Endodermal cell (in vitro differentiated cells): ENCODE measurements at regions not wholly inside any gene's neighbourhood (a gene's known extent, or its start where the extent isn't known, plus 50 kb on each side); places are given as distances from the start of the nearest gene placed in this dataset.

ENCODE experiments used
- DNase-seq: peaks from one replicate; pipeline ENCODE4 v3.0.0-alpha.2; 2017
- H3K27ac ChIP-seq: 2 replicates; pipeline ENCODE4 v1.5.1; 2013; ENCODE audit warnings: mild to moderate bottlenecking, low read depth, low read length, moderate library complexity
- H3K27me3 ChIP-seq: 2 replicates; pipeline ENCODE4 v1.6.1; 2013; ENCODE audit warnings: mild to moderate bottlenecking, low read length, moderate library complexity; ENCODE audit not compliant: insufficient read depth, control insufficient read depth, poor library complexity, severe bottlenecking
- H3K36me3 ChIP-seq: 2 replicates; pipeline ENCODE4 v1.7.0; 2013; ENCODE audit warnings: mild to moderate bottlenecking, low read length, moderate library complexity; ENCODE audit not compliant: control insufficient read depth, insufficient read depth
- H3K4me1 ChIP-seq: one replicate; pipeline ENCODE4 v1.7.0; 2013; ENCODE audit warnings: low read length; ENCODE audit not compliant: control insufficient read depth, insufficient read depth
- H3K4me3 ChIP-seq: 2 replicates; pipeline ENCODE4 v1.5.1; 2013; ENCODE audit warnings: mild to moderate bottlenecking, low read length, moderate library complexity
- H3K9ac ChIP-seq: 2 replicates; pipeline ENCODE4 v1.6.1; 2013; ENCODE audit warnings: mild to moderate bottlenecking, low read length, moderate library complexity; ENCODE audit not compliant: poor library complexity, severe bottlenecking; ENCODE audit errors: extremely low read depth
- H3K9me3 ChIP-seq: 2 replicates; pipeline ENCODE4 v1.6.1; 2013; ENCODE audit warnings: mild to moderate bottlenecking, low read length, moderate library complexity; ENCODE audit not compliant: control insufficient read depth
- H3K27ac Mint-ChIP-seq: 2 replicates; pipeline ENCODE4 v1.8.0; 2020; ENCODE audit warnings: mixed read lengths
- H3K27me3 Mint-ChIP-seq: 2 replicates; pipeline ENCODE4 v1.8.0; 2021; ENCODE audit warnings: mild to moderate bottlenecking, mixed read lengths; ENCODE audit not compliant: insufficient read depth
- H3K36me3 Mint-ChIP-seq: 2 replicates; pipeline ENCODE4 v1.8.0; 2020; ENCODE audit warnings: low read depth, mixed read lengths
- H3K4me1 Mint-ChIP-seq: 2 replicates; pipeline ENCODE4 v1.8.0; 2020; ENCODE audit warnings: mixed read lengths
- H3K4me3 Mint-ChIP-seq: 2 replicates; pipeline ENCODE4 v1.8.0; 2020; ENCODE audit warnings: mild to moderate bottlenecking, moderate library complexity, mixed read lengths
- H3K9me3 Mint-ChIP-seq: 2 replicates; pipeline ENCODE4 v1.8.0; 2020; ENCODE audit warnings: mild to moderate bottlenecking, mixed read lengths
- CTCF ChIP-seq: fragments of 200-600 bp; sonication (generic); conservative IDR thresholded peaks from 2 replicates; pipeline ENCODE4 v1.5.0; 2021; ENCODE audit warnings: antibody characterized with exemption, mild to moderate bottlenecking
- WGBS, 2 experiments: methylation state at CpG; one replicate each; pipeline versions ENCODE4 v1.1.5 to v1.1.7; 2013; ENCODE audit warnings: missing lambda C conversion rate in 2 of 2, mixed read lengths in 1 of 2; ENCODE audit not compliant: insufficient coverage in 1 of 2, insufficient read length in 1 of 2; 5-methylcytosine and 5-hydroxymethylcytosine counted together

- Histone ChIP-seq H3K36me3 (no peaks in the 10 kb centered on the region), H3K4me1 (peaks cover 5% of the 10 kb centered on the region), H3K9me3 (no peaks in the 10 kb centered on the region), H3K4me3 (no peak overlapping the region), H3K27me3 (no peaks in the 10 kb centered on the region), H3K9ac (no peak overlapping the region), H3K27ac (no peak overlapping the region)
- no peak overlapping the region for H3K27ac Mint-ChIP-seq
- H3K4me1 Mint-ChIP-seq: peaks cover 7% of the 10 kb centered on the region
- H3K4me3 Mint-ChIP-seq: no peak overlapping the region
- peak; percentile 51 for DNase-seq
- no peaks in the 10 kb centered on the region for H3K27me3 Mint-ChIP-seq
- H3K9me3 Mint-ChIP-seq: no peaks in the 10 kb centered on the region
- WGBS, 2 experiments: 80 to 86% methylated on average over 7 of the region's 7 CpGs
- no peaks in the 10 kb centered on the region for H3K36me3 Mint-ChIP-seq
- no peak for TF ChIP-seq CTCF
Measured at GRCh38 chr6:125558241-125558843, 191.1 kb upstream of the HEY2 start.

GRCh38 chr6:125558907-125559306 lies 190.5 kb upstream of the HEY2 start:
- peak; percentile 51 for DNase-seq
- WGBS, 2 experiments: 65 to 74% methylated on average over 3 of the region's 3 CpGs
- Mint-ChIP-seq H3K27me3 (no peaks in the 10 kb centered on the region), H3K4me1 (peaks cover 7% of the 10 kb centered on the region), H3K36me3 (no peaks in the 10 kb centered on the region), H3K9me3 (no peaks in the 10 kb centered on the region), H3K27ac (no peak overlapping the region), H3K4me3 (no peak overlapping the region)
- Histone ChIP-seq H3K9ac (no peak overlapping the region), H3K36me3 (no peaks in the 10 kb centered on the region), H3K4me1 (peaks cover 5% of the 10 kb centered on the region), H3K27ac (no peak overlapping the region), H3K9me3 (no peaks in the 10 kb centered on the region), H3K4me3 (no peak overlapping the region), H3K27me3 (no peaks in the 10 kb centered on the region)
- TF ChIP-seq CTCF: no peak

GRCh38 chr6:125562156-125562555 lies 187.3 kb upstream of the HEY2 start:
- H3K4me3 ChIP-seq: no peak overlapping the region
- Mint-ChIP-seq H3K4me1 (peaks cover 10% of the 10 kb centered on the region), H3K27me3 (no peaks in the 10 kb centered on the region), H3K4me3 (no peak overlapping the region), H3K36me3 (no peaks in the 10 kb centered on the region), H3K27ac (no peak overlapping the region), H3K9me3 (no peaks in the 10 kb centered on the region)
- no peak overlapping the region for H3K9ac ChIP-seq
- no peaks in the 10 kb centered on the region for H3K9me3 ChIP-seq
- no peaks in the 10 kb centered on the region for H3K36me3 ChIP-seq
- H3K27ac ChIP-seq: no peak overlapping the region
- TF ChIP-seq CTCF: no peak
- DNase-seq: no peak
- no peaks in the 10 kb centered on the region for H3K27me3 ChIP-seq
- peaks cover 5% of the 10 kb centered on the region for H3K4me1 ChIP-seq
- 92% methylated on average over 1 of the region's 1 CpG; no CpG with 5 or more reads in 1 of the 2 experiments for WGBS, 2 experiments
